ENCODE measurements at regions not wholly inside any gene's neighbourhood (a gene's known extent, or its start where the extent isn't known, plus 50 kb on each side); places are given as distances from the start of the nearest gene placed in this dataset.

DNA sequence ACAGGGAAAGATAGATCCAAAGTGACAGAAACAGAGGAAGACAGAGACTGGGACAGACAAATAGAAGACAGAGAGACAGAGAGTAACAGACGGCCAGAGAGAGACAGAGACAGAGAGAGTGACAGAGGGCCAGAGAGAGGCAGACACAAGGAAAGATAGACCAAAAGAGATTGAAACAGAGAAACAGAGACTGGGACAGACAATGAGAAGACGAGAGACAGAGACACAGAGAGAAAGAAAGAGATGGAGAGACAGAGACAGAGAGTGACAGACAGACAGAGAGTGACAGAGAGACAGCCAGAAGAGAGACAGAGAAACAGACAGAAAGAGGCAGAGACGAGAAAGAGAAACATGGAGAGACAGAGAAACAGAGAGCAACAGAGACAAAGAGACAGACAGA is 127.3 kb downstream of the UQCRFS1 start:
- no peak overlapping the region for H3K27ac Mint-ChIP-seq
- H3K36me3 Mint-ChIP-seq: peaks cover 6% of the 10 kb centered on the region
- no peak overlapping the region for H3K4me3 Mint-ChIP-seq
- ATAC-seq: no peak
- no peak for DNase-seq (ENCODE audit: low spot score in 2 of 2)
- H3K9me3 Mint-ChIP-seq: peaks cover 3% of the 10 kb centered on the region
- peaks cover 13% of the 10 kb centered on the region for H3K4me1 Mint-ChIP-seq

DNA sequence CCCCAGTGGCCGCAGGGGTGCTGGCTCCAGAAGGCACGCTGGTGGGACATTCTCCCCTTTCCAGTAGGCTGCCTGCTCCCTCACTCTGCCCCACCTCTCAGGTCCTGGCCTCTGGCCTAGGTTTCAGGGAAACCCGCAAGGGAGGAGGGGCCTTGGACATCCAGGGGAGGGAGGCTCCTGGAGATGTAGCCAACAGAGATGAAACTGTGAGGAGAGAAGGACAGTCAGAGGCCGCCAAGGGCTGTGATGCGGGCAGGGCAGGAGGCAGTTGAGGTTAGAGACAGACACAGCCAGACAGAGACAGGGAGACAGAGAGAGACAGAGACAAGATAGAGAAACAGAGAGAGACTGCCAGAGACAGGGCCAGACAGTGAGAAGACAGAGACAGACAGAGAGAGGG is 127.7 kb downstream of the UQCRFS1 start:
- Mint-ChIP-seq H3K36me3 (peaks cover 6% of the 10 kb centered on the region), H3K4me3 (no peak overlapping the region), H3K27ac (no peak overlapping the region), H3K9me3 (peaks cover 3% of the 10 kb centered on the region), H3K4me1 (peaks cover 13% of the 10 kb centered on the region)
- DNase-seq (ENCODE audit: low spot score in 2 of 2) (no peak), ATAC-seq (no peak)

- peaks cover 6% of the 10 kb centered on the region for H3K36me3 Mint-ChIP-seq
- peaks cover 13% of the 10 kb centered on the region for H3K4me1 Mint-ChIP-seq
- ATAC-seq (no peak), DNase-seq (ENCODE audit: low spot score in 2 of 2) (no peak)
- no peak overlapping the region for H3K4me3 Mint-ChIP-seq
- H3K9me3 Mint-ChIP-seq: peaks cover 3% of the 10 kb centered on the region
- H3K27ac Mint-ChIP-seq: no peak overlapping the region
Measured at GRCh38 chr19:29084266-29084665, 128.7 kb downstream of the UQCRFS1 start.

DNA sequence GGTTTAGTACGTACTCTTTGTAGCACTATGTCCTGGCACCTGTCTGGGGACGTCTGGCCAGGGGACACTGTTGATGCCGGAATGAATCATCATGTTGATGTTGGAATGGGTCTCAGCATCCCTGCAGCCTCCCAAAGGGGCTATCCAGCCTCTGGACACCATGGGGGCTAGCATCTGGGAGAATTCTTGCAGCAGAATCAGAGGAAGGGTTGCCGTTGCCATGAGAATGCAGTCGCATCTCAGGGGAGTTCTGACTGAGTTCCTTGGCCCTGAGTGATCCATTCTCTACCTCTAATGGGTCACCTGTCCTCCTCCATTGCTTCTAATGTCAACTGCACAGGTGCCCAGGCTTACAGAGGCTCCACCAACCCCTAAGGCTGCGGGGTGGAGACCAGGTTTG is 129.1 kb downstream of the UQCRFS1 start:
- peaks cover 6% of the 10 kb centered on the region for H3K36me3 Mint-ChIP-seq

GRCh38 chr19:29079356-29080032 is 133.5 kb downstream of the UQCRFS1 start:
- Mint-ChIP-seq H3K36me3 (no peaks in the 10 kb centered on the region), H3K9me3 (no peaks in the 10 kb centered on the region), H3K4me3 (no peak overlapping the region), H3K27ac (no peak overlapping the region), H3K4me1 (no peaks in the 10 kb centered on the region)
- no peak for ATAC-seq
- no peak for DNase-seq (ENCODE audit: low spot score in 2 of 2)

More for the DNA sequence above, 129.1 kb downstream of the UQCRFS1 start:
- H3K9me3 Mint-ChIP-seq: peaks cover 3% of the 10 kb centered on the region
- H3K27ac Mint-ChIP-seq: no peak overlapping the region
- ATAC-seq: no peak
- H3K4me1 Mint-ChIP-seq: peaks cover 13% of the 10 kb centered on the region
- no peak overlapping the region for H3K4me3 Mint-ChIP-seq
- no peak for DNase-seq (ENCODE audit: low spot score in 2 of 2)

GRCh38 chr19:29076963-29077362 is 136.0 kb downstream of the UQCRFS1 start:
- Mint-ChIP-seq H3K9me3 (no peaks in the 10 kb centered on the region), H3K4me1 (no peaks in the 10 kb centered on the region), H3K4me3 (no peak overlapping the region), H3K36me3 (no peaks in the 10 kb centered on the region), H3K27ac (no peak overlapping the region)
- ATAC-seq: no peak
- no peak for DNase-seq (ENCODE audit: low spot score in 2 of 2)

DNA sequence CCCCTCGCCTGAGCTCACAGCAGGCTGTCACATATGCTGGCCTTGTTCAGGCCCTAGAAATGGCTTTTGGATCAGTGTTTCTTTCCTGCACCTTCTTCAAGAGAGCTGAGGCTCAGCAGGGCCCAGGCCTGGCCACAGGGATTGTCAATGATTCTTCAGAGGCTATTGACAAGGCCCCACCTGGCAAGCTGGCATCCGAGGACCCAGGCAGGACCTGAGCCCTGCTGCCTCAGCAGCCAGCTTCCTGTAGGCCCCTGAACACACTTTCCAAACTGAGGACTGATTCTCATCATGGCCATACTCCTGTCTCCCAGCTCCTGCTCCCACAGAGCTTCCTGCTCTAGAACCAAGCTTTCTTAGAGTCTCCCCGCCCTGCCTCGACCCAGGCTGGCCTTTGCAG is 136.8 kb downstream of the UQCRFS1 start:
- DNase-seq (ENCODE audit: low spot score in 2 of 2) (no peak), ATAC-seq (no peak)
- Mint-ChIP-seq H3K4me1 (no peaks in the 10 kb centered on the region), H3K27ac (no peak overlapping the region), H3K4me3 (no peak overlapping the region), H3K9me3 (no peaks in the 10 kb centered on the region), H3K36me3 (no peaks in the 10 kb centered on the region)

- H3K36me3 Mint-ChIP-seq: no peaks in the 10 kb centered on the region
- no peak overlapping the region for H3K4me3 Mint-ChIP-seq
- DNase-seq (ENCODE audit: low spot score in 2 of 2): no peak
- no peak for ATAC-seq
- H3K27ac Mint-ChIP-seq: no peak overlapping the region
- no peaks in the 10 kb centered on the region for H3K9me3 Mint-ChIP-seq
- no peaks in the 10 kb centered on the region for H3K4me1 Mint-ChIP-seq
Measured at GRCh38 chr19:29075149-29075548, 137.8 kb downstream of the UQCRFS1 start.

DNA sequence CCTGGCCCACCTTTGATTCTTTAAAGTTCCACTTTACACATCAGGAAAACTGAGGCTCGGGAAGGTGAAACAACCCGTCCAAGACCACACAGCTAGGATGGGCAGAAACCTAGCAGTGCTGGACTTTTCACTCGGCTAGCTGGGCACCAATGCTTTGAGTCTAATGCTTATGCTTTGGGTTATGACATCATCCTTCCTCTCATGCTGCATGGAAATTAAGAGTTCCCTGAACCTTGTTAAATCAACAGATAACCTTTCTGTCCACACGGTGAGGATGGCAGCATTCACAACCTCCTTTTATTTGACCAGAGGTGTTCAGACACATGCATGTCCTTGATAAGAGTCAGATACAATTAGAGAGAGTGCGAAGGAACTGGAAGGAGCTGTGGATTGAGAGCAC is 138.4 kb downstream of the UQCRFS1 start:
- Mint-ChIP-seq H3K36me3 (no peaks in the 10 kb centered on the region), H3K27ac (no peak overlapping the region), H3K4me3 (no peak overlapping the region), H3K9me3 (no peaks in the 10 kb centered on the region), H3K4me1 (no peaks in the 10 kb centered on the region)
- ATAC-seq: no peak
- DNase-seq (ENCODE audit: low spot score in 2 of 2): no peak

- H3K4me3 Mint-ChIP-seq: no peak overlapping the region
- ATAC-seq (no peak), DNase-seq (ENCODE audit: low spot score in 2 of 2) (no peak)
- H3K4me1 Mint-ChIP-seq: no peaks in the 10 kb centered on the region
- H3K27ac Mint-ChIP-seq: no peak overlapping the region
- peaks cover 2% of the 10 kb centered on the region for H3K9me3 Mint-ChIP-seq
- H3K36me3 Mint-ChIP-seq: no peaks in the 10 kb centered on the region
Measured at GRCh38 chr19:29067831-29068230, 145.1 kb downstream of the UQCRFS1 start.

DNA sequence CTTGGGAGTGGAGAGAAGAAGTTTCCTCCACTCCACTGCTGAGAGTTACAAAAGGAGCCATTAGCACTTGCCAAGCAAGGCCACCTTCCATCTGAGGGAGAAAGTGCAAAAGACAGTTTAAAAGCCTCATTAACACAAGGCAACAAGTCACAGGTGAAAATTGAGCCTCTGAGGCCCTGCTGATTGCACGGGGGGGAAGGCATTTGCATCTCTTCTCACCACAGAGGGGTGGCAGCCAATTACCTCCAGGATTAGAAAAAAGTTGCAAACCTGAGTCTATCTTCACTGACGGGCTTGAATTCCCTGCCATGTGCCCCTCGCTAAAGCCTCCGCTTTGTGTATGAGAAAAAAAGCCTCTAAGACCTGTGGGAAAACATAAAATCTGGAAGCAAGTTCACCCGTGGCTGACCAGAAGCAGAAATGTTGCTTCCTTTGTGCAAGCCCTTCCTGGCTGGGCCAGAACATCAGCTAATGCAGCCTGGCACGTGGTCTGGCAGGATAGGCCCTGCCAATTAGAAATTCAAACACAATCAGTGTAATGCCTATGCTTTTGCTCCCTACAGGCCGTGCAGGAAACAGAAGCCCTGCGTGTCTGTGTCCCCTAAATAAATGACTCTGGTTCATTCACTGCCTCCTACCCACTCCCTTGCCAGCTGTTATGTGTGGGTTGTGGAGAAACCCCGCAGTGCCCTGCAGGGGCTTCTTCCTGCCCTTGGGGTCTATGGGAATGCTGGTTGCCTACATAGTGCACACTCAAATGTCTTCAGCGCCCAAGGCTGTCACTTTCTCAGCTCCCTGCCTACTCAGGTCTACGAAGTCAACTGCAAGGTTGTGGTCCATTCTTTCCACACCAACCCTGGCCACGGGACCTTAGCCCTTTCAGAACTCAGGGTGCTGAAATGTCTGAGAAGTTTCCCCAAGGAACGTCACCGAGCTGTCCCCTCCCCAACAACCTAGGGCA is 150.2 kb downstream of the UQCRFS1 start:
- no peak overlapping the region for H3K27ac Mint-ChIP-seq
- ATAC-seq: no peak
- H3K4me1 Mint-ChIP-seq: no peaks in the 10 kb centered on the region
- no peak for DNase-seq (ENCODE audit: low spot score in 2 of 2)
- peaks cover 2% of the 10 kb centered on the region for H3K9me3 Mint-ChIP-seq
- H3K36me3 Mint-ChIP-seq: no peaks in the 10 kb centered on the region
- H3K4me3 Mint-ChIP-seq: no peak overlapping the region

GRCh38 chr19:29060813-29061364 is 152.1 kb downstream of the UQCRFS1 start:
- ATAC-seq: no peak
- Mint-ChIP-seq H3K4me1 (no peaks in the 10 kb centered on the region), H3K9me3 (no peaks in the 10 kb centered on the region)

DNA sequence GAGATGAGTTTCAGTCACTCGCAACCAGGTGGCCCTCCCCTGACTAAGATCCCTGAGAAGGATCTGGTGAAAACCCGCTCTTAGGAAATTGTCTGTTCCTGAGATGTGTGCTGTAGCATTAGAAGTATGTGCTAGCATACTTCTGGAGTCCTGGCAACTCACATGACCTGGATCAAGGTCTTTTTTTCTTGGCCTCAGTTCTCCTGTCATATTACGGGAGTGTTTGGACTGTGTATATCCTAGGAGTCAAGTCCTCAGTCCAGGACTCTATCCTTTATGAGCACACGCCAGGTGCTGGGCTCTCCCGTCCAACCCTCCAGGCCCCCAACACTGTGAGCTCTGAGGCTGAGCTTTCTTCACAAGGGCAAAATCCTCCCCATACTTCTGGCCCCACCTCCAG is 156.4 kb downstream of the UQCRFS1 start:
- peaks cover 3% of the 10 kb centered on the region for H3K9me3 Mint-ChIP-seq
- no peak for ATAC-seq

More at GRCh38 chr19:29060813-29061364, 152.1 kb downstream of the UQCRFS1 start:
- H3K36me3 Mint-ChIP-seq: no peaks in the 10 kb centered on the region
- no peak overlapping the region for H3K4me3 Mint-ChIP-seq
- DNase-seq (ENCODE audit: low spot score in 2 of 2): no peak
- H3K27ac Mint-ChIP-seq: no peak overlapping the region

DNA sequence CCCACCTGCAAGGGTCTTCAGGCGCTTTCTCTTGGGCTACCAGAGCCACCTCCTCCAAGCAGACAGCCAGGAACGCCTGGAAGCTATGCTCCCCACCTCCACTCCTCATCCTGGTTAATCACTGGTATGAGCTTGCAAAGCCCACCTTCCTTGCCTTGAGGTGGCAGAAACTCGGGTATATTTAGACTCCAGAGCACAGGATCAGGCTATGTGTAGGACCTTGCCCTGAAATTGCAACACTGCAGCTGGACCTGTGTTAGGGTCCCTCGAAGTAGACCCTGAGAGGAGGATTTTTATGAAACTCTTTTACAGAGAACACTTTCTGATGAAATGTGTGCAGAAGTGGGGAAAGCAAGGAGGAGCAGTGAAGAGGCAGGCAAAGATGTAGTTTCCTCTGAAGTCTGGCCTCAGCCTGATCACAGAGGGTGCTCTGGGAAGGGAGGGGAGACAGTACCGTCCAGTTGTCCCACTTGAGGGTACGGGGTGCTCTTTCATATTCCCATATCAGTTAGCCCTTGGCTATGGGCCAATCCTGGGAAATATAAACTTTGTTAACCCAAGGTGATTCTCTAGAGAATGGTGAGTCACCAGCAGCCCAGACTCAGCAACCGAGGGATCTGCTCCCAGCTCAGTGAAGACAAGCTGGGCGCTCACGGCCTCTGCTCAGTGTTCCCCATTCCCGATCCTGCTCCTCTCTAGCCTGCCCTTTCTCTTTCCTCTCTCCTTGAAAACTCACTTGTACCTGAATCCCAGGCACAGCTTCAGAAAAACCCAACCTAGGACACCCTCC is 157.9 kb downstream of the UQCRFS1 start:
- no peak overlapping the region for H3K4me3 Mint-ChIP-seq
- DNase-seq (ENCODE audit: low spot score in 2 of 2) (no peak), ATAC-seq (no peak)
- H3K27ac Mint-ChIP-seq: no peak overlapping the region
- H3K9me3 Mint-ChIP-seq: peaks cover 3% of the 10 kb centered on the region
- H3K36me3 Mint-ChIP-seq: no peaks in the 10 kb centered on the region
- H3K4me1 Mint-ChIP-seq: no peaks in the 10 kb centered on the region

More for the DNA sequence above, 156.4 kb downstream of the UQCRFS1 start:
- H3K36me3 Mint-ChIP-seq: no peaks in the 10 kb centered on the region
- no peak overlapping the region for H3K4me3 Mint-ChIP-seq
- H3K4me1 Mint-ChIP-seq: no peaks in the 10 kb centered on the region
- no peak overlapping the region for H3K27ac Mint-ChIP-seq
- no peak for DNase-seq (ENCODE audit: low spot score in 2 of 2)

DNA sequence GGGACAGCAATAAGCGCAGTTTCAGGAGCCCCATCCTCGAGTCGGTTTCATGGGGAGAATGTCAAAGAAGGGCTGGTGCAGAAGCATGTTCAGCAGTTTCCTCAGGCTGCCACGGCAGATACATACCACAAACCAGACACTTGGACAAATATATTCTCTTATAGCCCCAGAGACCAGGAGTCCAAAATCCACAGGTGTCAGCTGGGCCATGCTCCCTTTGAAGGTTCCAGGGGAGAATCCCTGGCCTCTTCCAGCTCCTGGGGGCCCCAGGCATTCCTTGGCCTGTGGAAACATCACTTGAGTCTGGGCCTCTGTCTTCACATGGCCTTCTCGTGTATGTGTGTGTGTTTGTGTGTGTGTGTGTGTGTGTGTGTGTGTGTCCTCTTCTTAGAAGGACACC is 164.1 kb downstream of the UQCRFS1 start:
- no peaks in the 10 kb centered on the region for H3K4me1 Mint-ChIP-seq
- H3K9me3 Mint-ChIP-seq: peaks cover 3% of the 10 kb centered on the region
- DNase-seq (ENCODE audit: low spot score in 2 of 2): no peak
- H3K4me3 Mint-ChIP-seq: no peak overlapping the region
- ATAC-seq: no peak
- H3K27ac Mint-ChIP-seq: no peak overlapping the region
- H3K36me3 Mint-ChIP-seq: peaks cover 5% of the 10 kb centered on the region
